GM23338 (cell line): ENCODE measurements at regions not wholly inside any gene's neighbourhood (a gene's known extent, or its start where the extent isn't known, plus 50 kb on each side); places are given as distances from the start of the nearest gene placed in this dataset.

Experiments used
- ATAC-seq: fragments of 200-7000 bp; cut with Tn5 transposase; 3 replicates; pipeline ENCODE4 v1.9.1; 2020
- DNase-seq: peaks from one replicate; pipeline ENCODE4 v3.0.0-alpha.2; 2015; ENCODE audit warnings: low spot score
- H2AFZ ChIP-seq: fragments of 200-600 bp; sonication (generic); 2 replicates; pipeline ENCODE4 v1.8.0; 2016; ENCODE audit warnings: antibody characterized with exemption, mild to moderate bottlenecking, moderate library complexity
- H3F3A ChIP-seq: fragments of 200-600 bp; sonication (generic); replicated peaks from 2 replicates; pipeline ENCODE4 v1.8.0; 2017; ENCODE audit warnings: antibody characterized with exemption, mixed run types, low read depth
- H3K27ac ChIP-seq: fragments of 200-600 bp; sonication (generic); 2 replicates; pipeline ENCODE4 v1.6.1; 2016; ENCODE audit warnings: low read depth
- H3K27me3 ChIP-seq: fragments of 200-600 bp; sonication (generic); 2 replicates; pipeline ENCODE4 v1.8.0; 2016; ENCODE audit warnings: mild to moderate bottlenecking, mixed run types, moderate library complexity; ENCODE audit not compliant: insufficient read depth
- H3K36me3 ChIP-seq: fragments of 200-600 bp; sonication (generic); 2 replicates; pipeline ENCODE4 v1.8.0; 2016; ENCODE audit warnings: mild to moderate bottlenecking; ENCODE audit not compliant: insufficient read depth
- H3K4me1 ChIP-seq: fragments of 200-600 bp; sonication (generic); 2 replicates; pipeline ENCODE4 v1.8.0; 2016; ENCODE audit warnings: mild to moderate bottlenecking, moderate library complexity; ENCODE audit not compliant: insufficient read depth
- H3K4me2 ChIP-seq: fragments of 200-600 bp; sonication (generic); 2 replicates; pipeline ENCODE4 v1.7.1; 2017; ENCODE audit warnings: mixed run types
- H3K4me3 ChIP-seq: fragments of 200-600 bp; sonication (generic); 2 replicates; pipeline ENCODE4 v1.6.1; 2016; ENCODE audit warnings: mixed run types
- H3K79me2 ChIP-seq: fragments of 200-600 bp; sonication (generic); replicated peaks from 2 replicates; pipeline ENCODE4 v1.8.0; 2017; ENCODE audit warnings: mild to moderate bottlenecking; ENCODE audit not compliant: insufficient read depth
- H3K9me2 ChIP-seq: fragments of 200-600 bp; sonication (generic); 2 replicates; pipeline ENCODE4 v1.8.0; 2017; ENCODE audit not compliant: insufficient read depth
- H4K20me1 ChIP-seq: fragments of 200-600 bp; sonication (generic); replicated peaks from 2 replicates; pipeline ENCODE4 v1.8.0; 2017; ENCODE audit warnings: mild to moderate bottlenecking; ENCODE audit not compliant: insufficient read depth
- H3K27ac Mint-ChIP-seq: 2 replicates; pipeline ENCODE4 v1.8.0; 2020; ENCODE audit warnings: inconsistent platforms, mild to moderate bottlenecking, moderate library complexity, mixed read lengths
- H3K27me3 Mint-ChIP-seq: 3 replicates; pipeline ENCODE4 v1.8.0; 2022; ENCODE audit warnings: low read depth, mild to moderate bottlenecking, moderate library complexity, mixed read lengths, inconsistent platforms; ENCODE audit not compliant: insufficient read depth, poor library complexity
- H3K36me3 Mint-ChIP-seq: 3 replicates; pipeline ENCODE4 v1.8.0; 2021; ENCODE audit warnings: low read depth, mild to moderate bottlenecking, inconsistent platforms, moderate library complexity, mixed read lengths
- H3K4me1 Mint-ChIP-seq: 3 replicates; pipeline ENCODE4 v1.8.0; 2020; ENCODE audit warnings: mild to moderate bottlenecking, inconsistent platforms, mixed read lengths
- H3K4me3 Mint-ChIP-seq: 3 replicates; pipeline ENCODE4 v1.8.0; 2021; ENCODE audit warnings: moderate library complexity, mild to moderate bottlenecking, inconsistent platforms, mixed read lengths
- H3K9me3 Mint-ChIP-seq: 3 replicates; pipeline ENCODE4 v1.8.0; 2020; ENCODE audit warnings: moderate library complexity, mild to moderate bottlenecking, inconsistent platforms, mixed read lengths
- CREB1 ChIP-seq: fragments of 250-450 bp; sonication (Bioruptor Pico); IDR thresholded peaks from 2 replicates; pipeline ENCODE4 v1.5.0; 2020; ENCODE audit warnings: low read depth, mild to moderate bottlenecking, moderate library complexity
- EZH2 ChIP-seq: fragments of 200-600 bp; sonication (generic); IDR thresholded peaks from one replicate; pipeline ENCODE4 v1.8.0; 2017; ENCODE audit warnings: antibody characterized with exemption, mild to moderate bottlenecking, low read depth; ENCODE audit not compliant: unreplicated experiment
- JUNB ChIP-seq: IDR thresholded peaks from one replicate; pipeline ENCODE4 v1.6.1; 2016; ENCODE audit warnings: antibody characterized with exemption; ENCODE audit not compliant: unreplicated experiment
- NANOG ChIP-seq: IDR thresholded peaks from 2 replicates; pipeline ENCODE4 v1.6.1; 2016; ENCODE audit warnings: antibody characterized with exemption, borderline replicate concordance
- POLR2AphosphoS5 ChIP-seq: IDR thresholded peaks from 2 replicates; pipeline ENCODE4 v1.6.1; 2016; ENCODE audit warnings: antibody characterized with exemption, low read depth
- REST ChIP-seq: IDR thresholded peaks from one replicate; pipeline ENCODE4 v1.6.1; 2018; ENCODE audit warnings: antibody characterized with exemption; ENCODE audit not compliant: unreplicated experiment
- STAT1 ChIP-seq: IDR thresholded peaks from one replicate; pipeline ENCODE4 v1.6.1; 2016; ENCODE audit warnings: antibody characterized with exemption; ENCODE audit not compliant: unreplicated experiment
- ZNF114 ChIP-seq: fragments of 250-450 bp; sonication (Bioruptor Pico); IDR thresholded peaks from 2 replicates; pipeline ENCODE4 v1.5.0; 2020; ENCODE audit warnings: mild to moderate bottlenecking, moderate library complexity
- ZNF331 ChIP-seq: fragments of 250-450 bp; sonication (Bioruptor Pico); IDR thresholded peaks from 2 replicates; pipeline ENCODE4 v1.5.0; 2020; ENCODE audit warnings: low read depth, mild to moderate bottlenecking, moderate library complexity
- ZNF462 ChIP-seq: fragments of 250-450 bp; sonication (Bioruptor Pico); IDR thresholded peaks from 2 replicates; pipeline ENCODE4 v1.5.0; 2020; ENCODE audit warnings: mild to moderate bottlenecking, moderate library complexity

- TF ChIP-seq JUNB = no peak
- no peak for TF ChIP-seq POLR2AphosphoS5
- no peak for TF ChIP-seq ZNF331
- no peak for TF ChIP-seq REST
Observed at GRCh38 chr3:66659056-66659455, 158.2 kb upstream of the LRIG1 start (continued).

- Histone ChIP-seq H3K27ac (no peak overlapping the region), H2AFZ (peak overlapping the region; percentile 84; the same call in 1 of the 2 replicates), H4K20me1 (no peaks in the 10 kb centered on the region; the same call in 1 of the 2 replicates), H3F3A (no peaks in the 10 kb centered on the region), H3K79me2 (no peaks in the 10 kb centered on the region), H3K4me3 (no peak overlapping the region), H3K4me1 (no peaks in the 10 kb centered on the region), H3K27me3 (no peaks in the 10 kb centered on the region), H3K9me2 (peaks cover 7% of the 10 kb centered on the region), H3K36me3 (no peaks in the 10 kb centered on the region), H3K4me2 (no peak overlapping the region)
- Mint-ChIP-seq H3K36me3 (no peaks in the 10 kb centered on the region), H3K4me1 (peaks cover 5% of the 10 kb centered on the region; the same call in 2 of the 3 replicates), H3K9me3 (no peaks in the 10 kb centered on the region), H3K27me3 (peaks cover 3% of the 10 kb centered on the region), H3K27ac (no peak overlapping the region; the same call in 1 of the 2 replicates), H3K4me3 (no peak overlapping the region)
- ATAC-seq (no peak), DNase-seq (no peak)
- TF ChIP-seq ZNF114 (CRISPR knock-in tag) = no peak
- no peak for TF ChIP-seq ZNF331
- TF ChIP-seq ZNF462 (CRISPR knock-in tag) = no peak
- TF ChIP-seq CREB1 = no peak
- no peak for TF ChIP-seq POLR2AphosphoS5
- TF ChIP-seq REST = no peak
- no peak for TF ChIP-seq STAT1
- no peak for TF ChIP-seq JUNB
- no peak for TF ChIP-seq NANOG
- TF ChIP-seq EZH2 = no peak
Observed at GRCh38 chr3:66661628-66662027, 160.8 kb upstream of the LRIG1 start.
